ENCODE measurements at regions not wholly inside any gene's neighbourhood (a gene's known extent, or its start where the extent isn't known, plus 50 kb on each side); places are given as distances from the start of the nearest gene placed in this dataset.

DNA sequence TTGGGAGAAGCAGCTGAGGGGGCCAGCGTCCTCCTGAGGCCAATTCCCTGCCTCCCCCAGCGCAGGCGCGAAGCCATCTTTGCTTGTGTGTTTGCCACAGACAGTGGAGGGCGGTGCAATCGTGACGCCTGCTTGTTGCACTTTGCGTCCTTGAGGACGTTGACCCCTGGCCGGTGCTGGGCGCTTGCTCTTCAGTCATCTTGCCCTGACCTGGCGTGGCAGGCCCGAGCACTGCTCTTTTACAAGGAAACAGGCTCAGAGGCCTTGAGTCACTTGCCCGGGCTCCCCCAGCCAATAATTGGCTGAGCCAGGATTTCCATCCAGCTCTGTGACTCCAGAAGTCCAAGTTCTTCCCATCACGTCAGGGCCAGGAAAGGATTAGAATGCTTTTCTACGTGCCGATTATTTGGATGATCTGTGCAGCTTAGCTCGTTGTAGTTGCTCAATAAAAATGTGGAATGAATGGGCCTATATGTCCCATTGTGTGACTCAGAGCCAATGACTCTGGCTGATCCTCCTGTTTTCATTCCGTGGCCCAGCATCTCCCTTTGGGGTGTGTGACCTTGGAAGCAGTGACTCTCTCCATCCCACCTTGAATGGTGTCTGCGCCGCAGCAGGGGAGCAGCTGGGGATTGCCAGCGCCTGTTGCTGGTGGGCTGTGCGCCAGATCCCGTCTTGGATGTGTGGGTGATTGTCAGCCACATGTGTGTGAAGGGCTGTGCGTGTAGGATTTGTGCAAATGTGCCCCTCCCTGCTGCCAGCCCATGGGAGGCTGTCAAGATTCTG, 214.1 kb downstream of the SEC14L1 start (continued):
- TF ChIP-seq ZNF747 (CRISPR knock-in tag; IDR thresholded peaks at IDR 0.05; ENCODE audit: borderline replicate concordance) (no peak; the same call in 1 of the 2 replicates), ELF4 (CRISPR knock-in tag; IDR thresholded peaks at IDR 0.05; ENCODE audit: borderline replicate concordance) (no peak), DMAP1 (CRISPR knock-in tag; IDR thresholded peaks at IDR 0.05) (peak; percentile 82), ZSCAN22 (CRISPR knock-in tag; IDR thresholded peaks at IDR 0.05) (0 out of 2 replicates have a peak, but pooled peaks have one; percentile 42), KAT7 (CRISPR knock-in tag; IDR thresholded peaks at IDR 0.05; ENCODE audit: borderline replicate concordance) (peak; percentile 65; the same call in 1 of the 2 replicates), ERF (CRISPR knock-in tag; IDR thresholded peaks at IDR 0.05) (peak; percentile 92), ARID2 (CRISPR knock-in tag; IDR thresholded peaks at IDR 0.05; ENCODE audit: borderline replicate concordance) (0 out of 2 replicates have a peak, but pooled peaks have one; percentile 57), ZFP36L1 (CRISPR knock-in tag; IDR thresholded peaks at IDR 0.05) (peak; percentile 80; the same call in 1 of the 2 replicates), ZBTB20 (CRISPR knock-in tag; IDR thresholded peaks at IDR 0.05; ENCODE audit: borderline replicate concordance, low read depth) (peak; percentile 67; the same call in 1 of the 2 replicates), ZNF124 (CRISPR knock-in tag; IDR thresholded peaks at IDR 0.05) (peak; percentile 68; the same call in 1 of the 2 replicates), KDM5B (CRISPR knock-in tag; IDR thresholded peaks at IDR 0.05; ENCODE audit: borderline replicate concordance) (peak; percentile 88; the same call in 1 of the 2 replicates), SP140L (CRISPR knock-in tag; IDR thresholded peaks at IDR 0.05; ENCODE audit: borderline replicate concordance) (0 out of 2 replicates have a peak, but pooled peaks have one; percentile 23), ZKSCAN1 (IDR thresholded peaks at IDR 0.05; ENCODE audit: low read length) (no peak), POGZ (CRISPR knock-in tag; IDR thresholded peaks at IDR 0.05) (peak; percentile 75), SOX13 (IDR thresholded peaks at IDR 0.05) (peak; percentile 16; the same call in 1 of the 2 replicates), SOX13 (CRISPR knock-in tag; conservative IDR thresholded peaks at IDR 0.05 in 1 of 2, IDR thresholded peaks at IDR 0.05 in 1 of 2) (peak in 1 of 2 experiments; percentile 89; a peak in 2 of 4 replicates), MYC (CRISPR knock-in tag; IDR thresholded peaks at IDR 0.05; ENCODE audit: borderline replicate concordance) (peak; percentile 81), NCOR1 (IDR thresholded peaks at IDR 0.05; ENCODE audit: borderline replicate concordance, low read length) (peak; percentile 90), FLYWCH1 (CRISPR knock-in tag; IDR thresholded peaks at IDR 0.05) (no peak)
- TF ChIP-seq, protein P1, sequence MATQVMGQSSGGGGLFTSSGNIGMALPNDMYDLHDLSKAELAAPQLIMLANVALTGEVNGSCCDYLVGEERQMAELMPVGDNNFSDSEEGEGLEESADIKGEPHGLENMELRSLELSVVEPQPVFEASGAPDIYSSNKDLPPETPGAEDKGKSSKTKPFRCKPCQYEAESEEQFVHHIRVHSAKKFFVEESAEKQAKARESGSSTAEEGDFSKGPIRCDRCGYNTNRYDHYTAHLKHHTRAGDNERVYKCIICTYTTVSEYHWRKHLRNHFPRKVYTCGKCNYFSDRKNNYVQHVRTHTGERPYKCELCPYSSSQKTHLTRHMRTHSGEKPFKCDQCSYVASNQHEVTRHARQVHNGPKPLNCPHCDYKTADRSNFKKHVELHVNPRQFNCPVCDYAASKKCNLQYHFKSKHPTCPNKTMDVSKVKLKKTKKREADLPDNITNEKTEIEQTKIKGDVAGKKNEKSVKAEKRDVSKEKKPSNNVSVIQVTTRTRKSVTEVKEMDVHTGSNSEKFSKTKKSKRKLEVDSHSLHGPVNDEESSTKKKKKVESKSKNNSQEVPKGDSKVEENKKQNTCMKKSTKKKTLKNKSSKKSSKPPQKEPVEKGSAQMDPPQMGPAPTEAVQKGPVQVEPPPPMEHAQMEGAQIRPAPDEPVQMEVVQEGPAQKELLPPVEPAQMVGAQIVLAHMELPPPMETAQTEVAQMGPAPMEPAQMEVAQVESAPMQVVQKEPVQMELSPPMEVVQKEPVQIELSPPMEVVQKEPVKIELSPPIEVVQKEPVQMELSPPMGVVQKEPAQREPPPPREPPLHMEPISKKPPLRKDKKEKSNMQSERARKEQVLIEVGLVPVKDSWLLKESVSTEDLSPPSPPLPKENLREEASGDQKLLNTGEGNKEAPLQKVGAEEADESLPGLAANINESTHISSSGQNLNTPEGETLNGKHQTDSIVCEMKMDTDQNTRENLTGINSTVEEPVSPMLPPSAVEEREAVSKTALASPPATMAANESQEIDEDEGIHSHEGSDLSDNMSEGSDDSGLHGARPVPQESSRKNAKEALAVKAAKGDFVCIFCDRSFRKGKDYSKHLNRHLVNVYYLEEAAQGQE (IDR thresholded peaks at IDR 0.05; ENCODE audit: borderline replicate concordance in 1 of 2, low read depth in 1 of 2, low read length in 2 of 2): peak in 1 of 2 experiments; percentile 28; a peak in 1 of 4 replicates
- TF ChIP-seq, protein P2, sequence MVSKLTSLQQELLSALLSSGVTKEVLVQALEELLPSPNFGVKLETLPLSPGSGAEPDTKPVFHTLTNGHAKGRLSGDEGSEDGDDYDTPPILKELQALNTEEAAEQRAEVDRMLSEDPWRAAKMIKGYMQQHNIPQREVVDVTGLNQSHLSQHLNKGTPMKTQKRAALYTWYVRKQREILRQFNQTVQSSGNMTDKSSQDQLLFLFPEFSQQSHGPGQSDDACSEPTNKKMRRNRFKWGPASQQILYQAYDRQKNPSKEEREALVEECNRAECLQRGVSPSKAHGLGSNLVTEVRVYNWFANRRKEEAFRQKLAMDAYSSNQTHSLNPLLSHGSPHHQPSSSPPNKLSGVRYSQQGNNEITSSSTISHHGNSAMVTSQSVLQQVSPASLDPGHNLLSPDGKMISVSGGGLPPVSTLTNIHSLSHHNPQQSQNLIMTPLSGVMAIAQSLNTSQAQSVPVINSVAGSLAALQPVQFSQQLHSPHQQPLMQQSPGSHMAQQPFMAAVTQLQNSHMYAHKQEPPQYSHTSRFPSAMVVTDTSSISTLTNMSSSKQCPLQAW (CRISPR knock-in tag; IDR thresholded peaks at IDR 0.05): peak; percentile 91
- TF ChIP-seq, protein P3, sequence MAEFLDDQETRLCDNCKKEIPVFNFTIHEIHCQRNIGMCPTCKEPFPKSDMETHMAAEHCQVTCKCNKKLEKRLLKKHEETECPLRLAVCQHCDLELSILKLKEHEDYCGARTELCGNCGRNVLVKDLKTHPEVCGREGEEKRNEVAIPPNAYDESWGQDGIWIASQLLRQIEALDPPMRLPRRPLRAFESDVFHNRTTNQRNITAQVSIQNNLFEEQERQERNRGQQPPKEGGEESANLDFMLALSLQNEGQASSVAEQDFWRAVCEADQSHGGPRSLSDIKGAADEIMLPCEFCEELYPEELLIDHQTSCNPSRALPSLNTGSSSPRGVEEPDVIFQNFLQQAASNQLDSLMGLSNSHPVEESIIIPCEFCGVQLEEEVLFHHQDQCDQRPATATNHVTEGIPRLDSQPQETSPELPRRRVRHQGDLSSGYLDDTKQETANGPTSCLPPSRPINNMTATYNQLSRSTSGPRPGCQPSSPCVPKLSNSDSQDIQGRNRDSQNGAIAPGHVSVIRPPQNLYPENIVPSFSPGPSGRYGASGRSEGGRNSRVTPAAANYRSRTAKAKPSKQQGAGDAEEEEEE (CRISPR knock-in tag; IDR thresholded peaks at IDR 0.05; ENCODE audit: borderline replicate concordance): peak; percentile 48; the same call in 1 of the 2 replicates

Measured in HepG2 (cell line).